HG03565 (cell line): ENCODE measurements at regions not wholly inside any gene's neighbourhood (a gene's known extent, or its start where the extent isn't known, plus 50 kb on each side); places are given as distances from the start of the nearest gene placed in this dataset.

ENCODE experiments used
- ATAC-seq: cut with Tn5 transposase; IDR thresholded peaks from one replicate; pipeline ENCODE4 v1.9.1; 2021; ENCODE audit warnings: mild to moderate bottlenecking, moderate library complexity; ENCODE audit not compliant: unreplicated experiment

GRCh38 chr5:174356536-174356935 is 311.0 kb downstream of the NSG2 start:
- no peak for ATAC-seq

GRCh38 chr5:174358276-174358675 is 312.8 kb downstream of the NSG2 start:
- no peak for ATAC-seq

- ATAC-seq = no peak
Measured at GRCh38 chr5:174359071-174359470, 313.6 kb downstream of the NSG2 start.

GRCh38 chr5:174362514-174362913 is 317.0 kb downstream of the NSG2 start:
- ATAC-seq = no peak

GRCh38 chr5:174363934-174364333 is 318.4 kb downstream of the NSG2 start:
- no peak for ATAC-seq

- no peak for ATAC-seq
Measured at GRCh38 chr5:174364676-174365075, 319.2 kb downstream of the NSG2 start.

- ATAC-seq = no peak
Measured at GRCh38 chr5:174371600-174372094, 326.1 kb downstream of the NSG2 start.

GRCh38 chr5:174374206-174374605 is 328.7 kb downstream of the NSG2 start:
- no peak for ATAC-seq

- ATAC-seq = no peak
Measured at GRCh38 chr5:174376056-174376455, 330.6 kb downstream of the NSG2 start.

- no peak for ATAC-seq
Measured at GRCh38 chr5:174376726-174377373, 331.3 kb downstream of the NSG2 start.

- no peak for ATAC-seq
Measured at GRCh38 chr5:174378121-174378874, 332.8 kb downstream of the NSG2 start.

- no peak for ATAC-seq
Measured at GRCh38 chr5:174380311-174380710, 334.8 kb downstream of the NSG2 start.

GRCh38 chr5:174381241-174381640 is 335.7 kb downstream of the NSG2 start:
- no peak for ATAC-seq

GRCh38 chr5:174383210-174384167 is 338.0 kb downstream of the NSG2 start:
- no peak for ATAC-seq

GRCh38 chr5:174384509-174384947 is 339.0 kb downstream of the NSG2 start:
- no peak for ATAC-seq

GRCh38 chr5:174386306-174386705 is 338.1 kb upstream of the MSX2 start:
- ATAC-seq = no peak

GRCh38 chr5:174386846-174387245 is 337.5 kb upstream of the MSX2 start:
- no peak for ATAC-seq

- no peak for ATAC-seq
Measured at GRCh38 chr5:174387448-174387847, 336.9 kb upstream of the MSX2 start.

- ATAC-seq = no peak
Measured at GRCh38 chr5:174392892-174393291, 331.5 kb upstream of the MSX2 start.

- ATAC-seq = no peak
Measured at GRCh38 chr5:174396541-174396940, 327.8 kb upstream of the MSX2 start.

- ATAC-seq = no peak
Measured at GRCh38 chr5:174397206-174397605, 327.2 kb upstream of the MSX2 start.
